Subcutaneous abdominal adipose tissue (tissue), 5 donors: ENCODE measurements at regions not wholly inside any gene's neighbourhood (a gene's known extent, or its start where the extent isn't known, plus 50 kb on each side); places are given as distances from the start of the nearest gene placed in this dataset.

Experiments
- H3K27ac ChIP-seq: one replicate; pipeline ENCODE4 v1.7.0; 2013; ENCODE audit warnings: low read depth, mild to moderate bottlenecking, inconsistent platforms, low read length, moderate library complexity
- H3K27me3 ChIP-seq, 5 donors: one replicate each; pipeline ENCODE4 v1.7.0; 2013; ENCODE audit warnings: low read length in 5 of 5, inconsistent platforms in 1 of 5; ENCODE audit not compliant: control insufficient read depth in 5 of 5, insufficient read depth in 4 of 5
- H3K36me3 ChIP-seq, 5 donors: one replicate each; pipeline ENCODE4 v1.7.0; 2013; ENCODE audit warnings: low read length in 5 of 5; ENCODE audit not compliant: control insufficient read depth in 5 of 5, insufficient read depth in 5 of 5
- H3K4me1 ChIP-seq, 5 donors: one replicate each; pipeline ENCODE4 v1.7.0; 2013; ENCODE audit warnings: low read length in 5 of 5, mild to moderate bottlenecking in 3 of 5, moderate library complexity in 1 of 5; ENCODE audit not compliant: control insufficient read depth in 5 of 5, insufficient read depth in 5 of 5
- H3K4me3 ChIP-seq, 5 donors: one replicate each; pipeline ENCODE4 v1.7.0; 2013; ENCODE audit warnings: low read length in 5 of 5, low read depth in 1 of 5
- H3K9ac ChIP-seq, 5 donors: one replicate each; pipeline ENCODE4 v1.7.0; 2013; ENCODE audit warnings: low read length in 5 of 5, mild to moderate bottlenecking in 4 of 5, moderate library complexity in 3 of 5
- H3K9me3 ChIP-seq, 5 donors: one replicate each; pipeline ENCODE4 v1.7.0; 2013; ENCODE audit warnings: low read length in 5 of 5; ENCODE audit not compliant: control insufficient read depth in 5 of 5
- donor health status: healthy.
- donor health status: healthy.
- donor health status: healthy.
- donor health status: healthy.
- donor health status: healthy.

DNA sequence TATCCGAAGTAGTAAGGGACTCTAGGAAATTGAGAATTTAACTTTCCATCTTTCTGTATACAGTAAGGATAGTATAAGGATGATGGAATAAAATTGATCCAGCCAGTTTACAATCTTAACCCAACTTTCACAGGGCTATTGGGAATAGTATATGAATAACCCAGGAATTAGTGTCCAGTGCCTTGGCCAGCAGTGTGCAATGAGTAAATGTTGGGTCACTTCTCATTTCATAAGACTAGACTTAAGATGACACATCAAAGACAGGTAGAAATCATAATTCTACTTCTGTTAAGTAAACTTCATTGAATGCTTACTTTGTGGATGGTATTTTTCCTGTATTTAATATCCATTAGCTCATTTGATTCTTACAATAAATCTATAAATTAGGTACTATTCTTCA lies 949.6 kb upstream of the GOT2 start:
- Histone ChIP-seq H3K4me3 (no peak overlapping the region), H3K9me3 (peaks cover 0 to 11% (median 0%) of the 10 kb centered on the region in 5 donors), H3K4me1 (no peaks in the 10 kb centered on the region), H3K36me3 (no peaks in the 10 kb centered on the region), H3K27me3 (no peaks in the 10 kb centered on the region), H3K9ac (no peak overlapping the region), H3K27ac (no peak overlapping the region)

GRCh38 chr16:59665618-59666220 lies 931.6 kb upstream of the GOT2 start:
- Histone ChIP-seq H3K4me1 (no peaks in the 10 kb centered on the region), H3K4me3 (no peak overlapping the region), H3K9ac (no peak overlapping the region), H3K9me3 (peaks cover 0 to 6% (median under 1%) of the 10 kb centered on the region in 5 donors), H3K27me3 (no peaks in the 10 kb centered on the region), H3K27ac (no peak overlapping the region), H3K36me3 (no peaks in the 10 kb centered on the region)

DNA sequence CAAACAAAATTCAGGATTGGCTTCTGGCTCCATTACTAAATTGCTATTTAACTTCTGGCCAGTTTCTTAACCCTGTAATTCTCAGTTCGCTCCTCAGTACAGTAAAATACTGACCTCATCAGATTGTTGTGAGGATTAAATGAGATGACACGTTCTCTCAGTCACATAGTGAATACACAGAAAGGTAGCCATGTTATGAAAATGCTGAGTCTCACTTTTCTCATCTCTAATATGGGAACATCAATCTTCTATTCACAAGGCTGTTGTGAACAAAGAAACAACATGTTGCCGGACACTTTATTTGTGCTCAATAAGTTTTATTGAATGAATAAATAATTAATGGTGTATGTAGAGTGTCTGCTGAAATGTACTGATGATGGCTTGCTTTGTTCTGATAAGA lies 924.5 kb upstream of the GOT2 start:
- Histone ChIP-seq H3K27me3 (no peaks in the 10 kb centered on the region), H3K36me3 (no peaks in the 10 kb centered on the region), H3K9me3 (peaks cover 0 to 5% (median 0%) of the 10 kb centered on the region in 5 donors), H3K27ac (no peak overlapping the region), H3K4me3 (no peak overlapping the region), H3K9ac (no peak overlapping the region), H3K4me1 (no peaks in the 10 kb centered on the region)

DNA sequence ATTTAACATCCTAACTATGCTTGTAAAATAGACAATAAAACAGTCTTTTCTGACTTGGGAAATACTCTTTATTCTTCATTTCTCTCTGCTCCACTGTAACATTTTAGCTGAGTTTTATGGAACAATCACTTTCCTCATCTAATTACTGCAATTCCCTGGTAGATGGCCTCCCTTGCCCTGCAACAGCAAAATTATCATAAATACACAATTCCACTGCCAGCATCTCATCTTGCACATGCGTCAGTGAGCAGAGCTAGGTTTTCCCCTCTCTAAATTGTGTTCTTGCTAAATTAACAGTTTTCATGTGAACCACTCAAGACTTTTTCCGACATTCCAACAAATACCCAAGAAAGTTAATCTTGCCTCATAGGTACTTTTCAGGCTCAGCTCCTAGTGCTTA lies 920.9 kb upstream of the GOT2 start:
- H3K9me3 ChIP-seq: peaks cover 0 to 4% (median 0%) of the 10 kb centered on the region in 5 donors
- no peaks in the 10 kb centered on the region for H3K27me3 ChIP-seq
- H3K36me3 ChIP-seq: no peaks in the 10 kb centered on the region
- H3K4me3 ChIP-seq: no peak overlapping the region
- H3K27ac ChIP-seq: no peak overlapping the region
- no peak overlapping the region for H3K9ac ChIP-seq
- no peaks in the 10 kb centered on the region for H3K4me1 ChIP-seq

GRCh38 chr16:59654455-59654854 lies 920.3 kb upstream of the GOT2 start:
- Histone ChIP-seq H3K9me3 (peaks cover 0 to 4% (median 0%) of the 10 kb centered on the region in 5 donors), H3K4me3 (no peak overlapping the region), H3K27ac (no peak overlapping the region), H3K27me3 (no peaks in the 10 kb centered on the region), H3K36me3 (no peaks in the 10 kb centered on the region), H3K9ac (no peak overlapping the region), H3K4me1 (no peaks in the 10 kb centered on the region)

- H3K4me1 ChIP-seq: no peaks in the 10 kb centered on the region
Measured at GRCh38 chr16:59651662-59652061, 917.5 kb upstream of the GOT2 start.

GRCh38 chr16:59645194-59645593 lies 911.1 kb upstream of the GOT2 start:
- Histone ChIP-seq H3K9me3 (peaks cover 0 to 28% (median 22%) of the 10 kb centered on the region in 5 donors), H3K4me3 (no peak overlapping the region), H3K4me1 (no peaks in the 10 kb centered on the region), H3K36me3 (no peaks in the 10 kb centered on the region), H3K27ac (no peak overlapping the region), H3K27me3 (no peaks in the 10 kb centered on the region), H3K9ac (no peak overlapping the region)

More at GRCh38 chr16:59651662-59652061, 917.5 kb upstream of the GOT2 start:
- Histone ChIP-seq H3K27me3 (no peaks in the 10 kb centered on the region), H3K4me3 (no peak overlapping the region), H3K9me3 (peaks cover 0 to 22% (median 11%) of the 10 kb centered on the region in 5 donors), H3K9ac (no peak overlapping the region), H3K36me3 (no peaks in the 10 kb centered on the region), H3K27ac (no peak overlapping the region)

GRCh38 chr16:59635674-59636073 lies 901.6 kb upstream of the GOT2 start:
- no peaks in the 10 kb centered on the region for H3K36me3 ChIP-seq
- H3K4me3 ChIP-seq: no peak overlapping the region
- no peak overlapping the region for H3K27ac ChIP-seq
- no peaks in the 10 kb centered on the region for H3K27me3 ChIP-seq
- no peak overlapping the region for H3K9ac ChIP-seq
- H3K4me1 ChIP-seq: no peaks in the 10 kb centered on the region
- H3K9me3 ChIP-seq: peaks cover 0 to 11% (median 0%) of the 10 kb centered on the region in 5 donors

DNA sequence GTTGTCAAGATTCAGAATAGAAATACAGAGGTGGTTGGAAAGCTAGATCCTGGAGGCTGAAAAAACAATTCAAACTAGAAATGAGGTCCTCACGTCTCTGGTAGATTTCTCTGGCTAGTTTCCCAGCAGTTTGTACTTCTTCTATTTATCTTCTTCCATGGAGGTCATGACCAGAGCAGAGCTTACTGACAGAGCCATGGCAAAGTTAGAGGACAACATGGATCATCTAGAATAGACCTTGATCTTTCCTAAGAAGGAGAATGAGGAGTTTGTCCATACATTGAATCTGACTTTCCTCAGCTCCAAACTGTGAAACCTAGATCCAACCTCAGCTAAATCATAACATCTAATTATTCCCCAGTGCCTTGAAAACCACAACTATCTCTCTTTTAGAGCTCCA lies 900.8 kb upstream of the GOT2 start:
- Histone ChIP-seq H3K27me3 (no peaks in the 10 kb centered on the region), H3K9ac (no peak overlapping the region), H3K9me3 (peaks cover 0 to 11% (median 0%) of the 10 kb centered on the region in 5 donors), H3K4me3 (no peak overlapping the region), H3K27ac (no peak overlapping the region), H3K4me1 (no peaks in the 10 kb centered on the region), H3K36me3 (no peaks in the 10 kb centered on the region)

DNA sequence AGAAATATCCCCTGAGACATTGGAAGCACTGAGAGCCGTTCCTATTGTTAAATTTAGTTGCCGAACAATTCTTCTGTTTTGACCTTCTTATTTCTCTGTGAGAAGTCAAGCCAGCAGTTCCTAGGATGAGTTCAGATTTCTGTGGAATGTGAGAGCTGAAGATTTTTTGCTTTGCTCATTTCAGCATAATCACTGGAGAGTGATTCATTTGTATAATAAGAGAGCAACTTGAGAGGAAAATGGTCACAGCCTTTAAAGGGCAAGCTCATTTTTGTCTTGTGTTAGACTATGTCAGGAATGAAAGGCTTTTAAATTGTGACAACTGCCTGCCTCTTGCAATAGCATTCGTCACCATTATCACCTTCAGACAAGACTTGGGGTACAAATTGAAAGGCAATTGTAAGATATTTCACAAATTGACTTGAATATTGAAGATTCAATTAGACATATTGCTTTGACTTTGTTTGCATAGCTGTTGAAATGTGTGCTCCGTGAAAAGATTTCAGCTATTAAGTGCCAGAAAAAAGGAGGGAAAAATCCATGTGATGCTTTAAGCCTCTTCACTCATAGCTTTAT lies 900.0 kb upstream of the GOT2 start:
- Histone ChIP-seq H3K9me3 (peaks cover 0 to 11% (median 0%) of the 10 kb centered on the region in 5 donors), H3K27ac (no peak overlapping the region), H3K4me1 (no peaks in the 10 kb centered on the region), H3K4me3 (no peak overlapping the region), H3K9ac (no peak overlapping the region), H3K36me3 (no peaks in the 10 kb centered on the region), H3K27me3 (no peaks in the 10 kb centered on the region)
